GM19043 (cell line): ENCODE measurements at regions not wholly inside any gene's neighbourhood (a gene's known extent, or its start where the extent isn't known, plus 50 kb on each side); places are given as distances from the start of the nearest gene placed in this dataset.

ENCODE experiments used
- ATAC-seq: cut with Tn5 transposase; IDR thresholded peaks from one replicate; pipeline ENCODE4 v1.9.1; 2021; ENCODE audit warnings: low read depth; ENCODE audit not compliant: unreplicated experiment

DNA sequence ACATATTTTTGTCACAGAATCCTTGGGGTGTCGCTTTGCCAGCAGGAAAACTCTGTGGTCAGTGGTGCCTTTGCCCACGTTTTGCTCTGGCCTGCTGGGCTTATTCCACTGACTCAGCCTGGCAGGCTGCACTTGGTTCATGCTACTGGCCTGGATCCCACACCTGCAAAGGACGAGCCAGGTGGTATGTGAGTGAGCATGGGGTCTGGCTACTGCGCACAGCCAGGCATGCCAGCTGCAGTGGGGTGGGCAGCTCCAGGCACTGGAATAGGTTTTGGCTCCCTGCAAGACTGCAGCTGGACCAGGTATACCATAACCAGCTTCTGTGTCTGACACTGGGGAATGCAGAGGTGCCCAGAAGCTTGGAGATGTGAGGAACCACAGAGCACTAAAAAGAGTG is 197.9 kb upstream of the VRK2 start:
- no peak for ATAC-seq

- no peak for ATAC-seq
Measured at GRCh38 chr2:57849843-57850242, 196.8 kb upstream of the VRK2 start.

GRCh38 chr2:57850415-57851130 is 196.0 kb upstream of the VRK2 start:
- ATAC-seq = no peak

GRCh38 chr2:57855212-57855611 is 191.4 kb upstream of the VRK2 start:
- ATAC-seq = no peak

- ATAC-seq = no peak
Measured at GRCh38 chr2:57859755-57860154, 186.9 kb upstream of the VRK2 start.

DNA sequence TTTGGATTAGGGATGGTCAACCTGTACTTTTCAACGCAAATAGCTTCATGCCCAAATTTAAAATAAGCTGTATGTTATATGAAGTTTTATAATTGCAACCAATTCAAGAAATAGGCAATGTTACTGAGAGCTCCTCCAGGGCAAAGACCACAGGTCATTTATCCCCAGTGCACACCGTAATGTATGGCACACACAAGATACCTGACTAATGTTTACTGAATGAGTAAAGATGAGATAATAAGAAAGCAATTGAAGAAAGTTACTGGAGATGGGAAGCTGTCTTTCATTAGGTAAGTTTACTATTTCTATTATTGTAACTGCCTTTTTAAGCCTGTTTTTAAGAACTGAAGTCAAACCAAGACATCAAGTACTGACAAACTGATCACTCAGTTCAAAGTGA is 184.5 kb upstream of the VRK2 start:
- no peak for ATAC-seq

DNA sequence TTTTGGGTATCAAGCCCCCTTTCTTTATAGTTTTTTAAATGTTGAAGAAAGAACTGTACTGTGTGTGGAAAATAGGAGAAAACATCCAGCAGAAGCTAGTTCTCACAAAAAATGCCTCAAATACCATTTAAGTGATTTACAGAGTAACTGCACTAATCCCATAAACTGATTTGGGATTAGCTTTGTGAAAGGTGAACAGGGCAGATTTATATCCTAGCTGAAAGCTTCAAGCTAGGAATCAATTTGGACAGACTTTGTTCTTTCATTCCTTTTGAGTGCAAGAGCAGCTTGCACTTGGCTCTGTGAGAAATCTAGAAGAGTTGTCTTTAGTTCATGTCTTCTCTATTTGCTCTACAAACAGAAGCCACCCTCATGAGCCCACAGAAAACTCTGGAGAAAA is 183.9 kb upstream of the VRK2 start:
- no peak for ATAC-seq

DNA sequence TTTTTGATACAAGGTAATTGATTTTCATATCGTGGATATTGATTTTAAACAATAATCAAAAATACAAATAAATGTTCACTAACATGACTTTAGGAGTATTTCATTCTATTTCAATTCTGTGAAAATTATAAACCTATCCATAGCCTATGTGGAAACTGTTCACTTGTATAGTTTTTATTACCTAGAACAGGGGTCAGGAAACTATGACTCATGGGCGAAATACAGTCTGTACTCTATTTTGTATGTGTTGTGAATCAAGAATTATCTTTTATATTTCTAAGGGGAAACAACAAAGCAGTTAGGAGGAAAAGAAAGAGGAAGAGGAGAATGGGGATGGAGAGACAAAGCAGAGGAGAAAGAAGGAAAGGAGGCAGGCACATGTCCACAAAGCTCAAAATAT is 181.7 kb upstream of the VRK2 start:
- no peak for ATAC-seq

DNA sequence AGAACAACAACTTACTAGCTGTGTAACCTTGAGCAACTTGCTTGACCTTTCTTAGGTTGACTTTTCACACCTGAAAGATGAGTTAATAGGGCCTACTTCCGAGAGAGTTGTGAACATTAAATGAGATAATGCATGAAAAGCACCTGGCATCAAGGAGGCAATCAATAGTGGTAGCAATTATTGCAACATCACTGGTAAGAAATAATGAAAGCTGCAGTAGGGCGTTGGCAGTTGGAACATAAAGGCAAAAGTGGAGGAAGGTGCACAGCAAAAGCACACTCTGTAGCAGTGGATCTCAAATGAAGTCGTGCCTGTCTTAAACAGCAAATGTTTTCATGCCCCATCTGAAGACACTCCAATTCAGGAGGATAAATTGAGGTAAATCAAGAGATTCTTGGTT is 178.9 kb upstream of the VRK2 start:
- no peak for ATAC-seq

GRCh38 chr2:57868619-57869139 is 177.9 kb upstream of the VRK2 start:
- ATAC-seq = no peak

DNA sequence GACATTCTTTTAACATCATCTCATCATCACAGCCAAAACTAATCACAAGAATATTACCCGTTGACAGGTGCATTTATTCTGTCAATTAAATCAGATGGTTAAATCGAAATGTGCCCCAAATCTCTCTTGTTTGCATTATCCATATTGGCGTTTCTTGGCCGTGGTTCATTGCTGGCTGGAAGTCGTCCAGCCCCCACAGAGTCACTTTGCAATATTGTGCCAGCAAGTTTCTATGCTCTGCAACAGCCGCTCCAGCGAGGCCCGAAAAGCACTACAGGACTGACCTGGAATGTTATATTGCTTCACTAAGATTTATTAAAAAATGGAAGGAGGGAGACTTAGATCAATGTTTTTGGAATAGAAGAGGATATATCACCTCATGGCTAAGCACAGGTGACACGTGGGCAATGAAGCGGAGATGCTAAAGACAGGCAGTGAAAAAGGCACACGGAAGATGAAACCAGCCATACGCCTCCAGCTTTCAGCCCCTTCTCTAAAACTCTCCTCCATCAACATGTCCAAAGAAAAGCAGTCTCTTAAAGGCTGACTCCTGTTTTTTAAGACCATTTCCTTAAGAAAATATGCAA is 176.8 kb upstream of the VRK2 start:
- ATAC-seq = no peak

GRCh38 chr2:57876313-57876712 is 170.3 kb upstream of the VRK2 start:
- peak; percentile 48 for ATAC-seq

GRCh38 chr2:57877811-57878170 is 168.8 kb upstream of the VRK2 start:
- no peak for ATAC-seq

- ATAC-seq = no peak
Measured at GRCh38 chr2:57878171-57878865, 168.3 kb upstream of the VRK2 start.

- ATAC-seq = no peak
Measured at GRCh38 chr2:57878866-57879210, 167.8 kb upstream of the VRK2 start.

GRCh38 chr2:57880446-57880845 is 166.2 kb upstream of the VRK2 start:
- no peak for ATAC-seq

GRCh38 chr2:57880967-57881366 is 165.6 kb upstream of the VRK2 start:
- ATAC-seq = no peak

DNA sequence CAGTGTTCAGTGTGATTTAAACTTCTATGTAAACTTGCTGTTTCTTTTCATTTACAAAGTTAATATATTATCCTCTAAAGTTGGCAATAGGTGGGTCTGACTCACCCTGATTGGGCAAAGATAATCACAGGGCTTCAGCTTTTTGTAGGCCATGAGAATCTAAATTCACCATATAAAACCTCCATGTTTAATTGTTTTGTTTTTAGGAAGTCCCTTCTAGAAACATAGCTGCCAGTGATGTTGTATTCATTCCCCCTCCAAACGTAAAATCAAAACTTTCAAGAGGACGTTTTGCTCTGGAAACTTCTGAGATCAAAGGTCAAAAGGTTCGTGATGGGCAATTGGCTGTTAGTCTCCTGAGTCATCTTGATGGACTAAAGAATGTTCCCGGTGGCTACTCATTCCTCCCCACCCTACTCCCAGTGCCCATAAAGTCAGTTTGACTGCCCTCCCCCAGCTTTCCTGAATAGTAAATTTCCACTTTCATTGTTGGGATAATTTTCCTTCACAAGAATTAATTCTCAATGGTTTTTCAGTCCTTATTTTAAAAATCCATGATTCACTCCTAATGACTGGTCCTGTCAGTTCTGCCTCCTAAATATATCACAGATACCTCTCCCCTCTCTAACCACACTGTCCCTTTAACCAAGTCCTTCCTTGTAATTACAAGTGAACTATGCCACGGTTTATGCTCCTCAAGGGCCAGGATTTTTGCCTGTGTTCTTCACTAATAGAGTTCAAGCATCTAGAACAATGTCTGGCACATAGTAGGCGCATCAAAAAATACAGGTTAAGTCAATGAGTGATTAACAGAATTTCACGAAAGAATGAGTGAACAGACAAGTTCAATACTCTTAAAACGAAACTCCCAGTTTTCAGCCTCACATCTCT is 164.4 kb upstream of the VRK2 start:
- ATAC-seq = no peak

- ATAC-seq = no peak
Measured at GRCh38 chr2:57882895-57883515, 163.6 kb upstream of the VRK2 start.

DNA sequence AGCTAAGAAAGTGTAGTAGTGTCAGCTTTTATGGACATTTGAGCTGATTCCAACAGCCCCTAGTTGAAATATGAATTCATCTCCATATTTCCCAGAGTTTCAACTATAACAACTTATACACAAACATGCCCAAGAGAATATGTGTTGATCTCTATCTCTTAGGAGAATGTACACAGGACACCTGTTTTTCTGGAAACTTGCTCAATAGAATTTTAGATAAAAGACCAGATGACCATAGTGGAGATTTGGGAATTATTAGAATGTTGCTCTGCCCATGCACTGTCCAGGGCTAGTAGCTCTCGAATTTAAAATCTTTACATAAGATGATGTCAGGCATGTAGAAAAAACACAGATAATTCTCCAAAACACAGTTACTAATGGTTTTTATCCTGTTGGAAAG is 162.3 kb upstream of the VRK2 start:
- no peak for ATAC-seq

GRCh38 chr2:57885742-57886141 is 160.9 kb upstream of the VRK2 start:
- no peak for ATAC-seq
